Heart right ventricle (tissue), 16 donors: ENCODE measurements at regions not wholly inside any gene's neighbourhood (a gene's known extent, or its start where the extent isn't known, plus 50 kb on each side); places are given as distances from the start of the nearest gene placed in this dataset.

ENCODE experiments used
- ATAC-seq, 8 donors: fragments of 200-7000 bp; cut with Tn5 transposase; one replicate each; pipeline ENCODE4 v1.9.1; 2020; ENCODE audit warnings: mild to moderate bottlenecking in 8 of 8, moderate library complexity in 8 of 8, moderate number of reproducible peaks in 1 of 8
- DNase-seq, 2 donors: peaks; one replicate each; pipeline ENCODE4 v3.0.0-alpha.2; 2020
- H3K27ac ChIP-seq, 10 donors: fragments of 200-600 bp; sonication (generic) in 2 of 10; one replicate each; pipeline versions ENCODE4 v1.5.0 to v1.8.0; 2020 to 2022; ENCODE audit warnings: mild to moderate bottlenecking in 3 of 10
- H3K27me3 ChIP-seq, 7 donors: fragments of 200-600 bp; one replicate each; pipeline ENCODE4 v1.8.0; 2021 to 2022; ENCODE audit warnings: mild to moderate bottlenecking in 2 of 7
- H3K36me3 ChIP-seq, 9 donors: fragments of 200-600 bp; sonication (generic) in 1 of 9; one replicate each; pipeline versions ENCODE4 v1.5.0 to v1.8.0; 2020 to 2022; ENCODE audit warnings: mild to moderate bottlenecking in 2 of 9
- H3K4me1 ChIP-seq, 9 donors: fragments of 200-600 bp; sonication (generic) in 1 of 9; one replicate each; pipeline versions ENCODE4 v1.5.0 to v1.8.0; 2020 to 2022; ENCODE audit warnings: mild to moderate bottlenecking in 4 of 9
- H3K4me3 ChIP-seq, 10 donors: fragments of 200-600 bp; sonication (generic) in 2 of 10; one replicate each; pipeline versions ENCODE4 v1.5.0 to v1.8.0; 2020 to 2022; ENCODE audit warnings: mild to moderate bottlenecking in 7 of 10, moderate library complexity in 2 of 10
- H3K9me3 ChIP-seq, 11 donors: fragments of 200-600 bp in 10 of 11; sonication (generic) in 2 of 11; one replicate each; pipeline versions ENCODE4 v1.5.0 to v1.8.0; 2013 to 2022; ENCODE audit warnings: mild to moderate bottlenecking in 2 of 11, control low read depth in 1 of 11, moderate library complexity in 1 of 11
- WGBS, 2 donors: extraction: QIAGEN DNeasy Blood & Tissue Kit; methylation state at CpG; one replicate each; pipeline ENCODE4 v1.1.7; 2013; ENCODE audit warnings: inconsistent platforms in 1 of 2; 5-methylcytosine and 5-hydroxymethylcytosine counted together
- intact Hi-C, 10 donors: fragments of 100-400 bp; cut with DNase I; formaldehyde crosslinking; loops; one replicate each; pipeline versions ENCODE4 v1.11.1 to v1.14.2; 2022
- TF ChIP-seq, protein P1 (sequence below), 9 donors: fragments of 200-600 bp; sonication (generic) in 2 of 9; IDR thresholded peaks; one replicate each; pipeline versions ENCODE4 v1.5.0 to v1.8.0; 2021 to 2022; ENCODE audit warnings: antibody characterized with exemption in 9 of 9, mild to moderate bottlenecking in 5 of 9, moderate library complexity in 1 of 9
- donor health status: Arrhythmogenic right ventricular cardiomyopathy.
- donor health status: ischemic (EF 13 %, LVEDD 7.1; RV severe dilation, severe dysfunction).
- donor health status: healthy with polysubstance abuse.
- donor health status: DM: no; HTN: yes; CAD: no.
- donor health status: DM: no; HTN: no; CAD: no.
- donor health status: ischemic (EF 25% LVEDD 6.9; RV normal size, moderate dysfunction).
- donor health status: ischemic (EF 25% LVEDD 5.7; RV mildly dilated, moderate dysfunction).
- donor health status: healthy.
- donor health status: DM: yes; HTN: yes; CAD: no.
- donor health status: Ischemic cardiomyopathy.
- donor health status: ischemic (EF 35%, LVEDD 5.7; RV mildly dilated, moderate dysfunction).
- donor health status: nonischemic (EF 11% LVEDD 7.7; RV severe dilation, severe dysfunction).
- donor health status: DM: yes; HTN: yes; CAD: no.
- donor health status: PGD.
- donor health status: ischemic (EF 29% LVEDD 5.4; RV normal size, mild dysfunction).
- donor health status: nonischemic (EF 23%, LVEDD 6.1; RV moderate dilation, normal function).

DNA sequence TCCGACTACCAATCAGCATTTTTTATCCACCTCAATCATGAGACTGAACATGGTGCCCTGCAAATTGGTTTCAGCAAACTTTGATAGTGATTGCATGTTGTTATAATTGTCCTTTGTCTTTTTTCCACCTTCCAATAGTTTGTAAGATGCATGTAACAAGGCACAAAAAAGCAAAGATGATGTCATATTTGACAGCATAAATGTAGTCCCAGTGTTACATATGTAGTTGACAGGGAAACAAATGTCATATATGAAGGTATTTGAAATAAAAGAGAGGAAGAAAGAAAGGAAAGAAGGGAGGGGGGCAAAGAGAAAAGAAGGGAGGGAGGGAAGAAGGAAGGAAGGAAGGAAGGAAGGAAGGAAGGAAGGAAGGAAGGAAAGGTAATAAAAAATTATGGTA lies 441.7 kb upstream of the CPEB2 start:
- Histone ChIP-seq H3K9me3 (no peaks in the 10 kb centered on the region), H3K4me3 (no peak overlapping the region), H3K4me1 (no peaks in the 10 kb centered on the region), H3K27ac (no peak overlapping the region), H3K36me3 (no peaks in the 10 kb centered on the region), H3K27me3 (no peaks in the 10 kb centered on the region)
- ATAC-seq, result no peak
- intact Hi-C loops, result no loop called here
- 82 to 87% methylated on average over 1 of the region's 1 CpG for WGBS, 2 donors
- TF ChIP-seq, protein P1, sequence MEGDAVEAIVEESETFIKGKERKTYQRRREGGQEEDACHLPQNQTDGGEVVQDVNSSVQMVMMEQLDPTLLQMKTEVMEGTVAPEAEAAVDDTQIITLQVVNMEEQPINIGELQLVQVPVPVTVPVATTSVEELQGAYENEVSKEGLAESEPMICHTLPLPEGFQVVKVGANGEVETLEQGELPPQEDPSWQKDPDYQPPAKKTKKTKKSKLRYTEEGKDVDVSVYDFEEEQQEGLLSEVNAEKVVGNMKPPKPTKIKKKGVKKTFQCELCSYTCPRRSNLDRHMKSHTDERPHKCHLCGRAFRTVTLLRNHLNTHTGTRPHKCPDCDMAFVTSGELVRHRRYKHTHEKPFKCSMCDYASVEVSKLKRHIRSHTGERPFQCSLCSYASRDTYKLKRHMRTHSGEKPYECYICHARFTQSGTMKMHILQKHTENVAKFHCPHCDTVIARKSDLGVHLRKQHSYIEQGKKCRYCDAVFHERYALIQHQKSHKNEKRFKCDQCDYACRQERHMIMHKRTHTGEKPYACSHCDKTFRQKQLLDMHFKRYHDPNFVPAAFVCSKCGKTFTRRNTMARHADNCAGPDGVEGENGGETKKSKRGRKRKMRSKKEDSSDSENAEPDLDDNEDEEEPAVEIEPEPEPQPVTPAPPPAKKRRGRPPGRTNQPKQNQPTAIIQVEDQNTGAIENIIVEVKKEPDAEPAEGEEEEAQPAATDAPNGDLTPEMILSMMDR (IDR thresholded peaks at IDR 0.05), result no peak
- no peak for DNase-seq

DNA sequence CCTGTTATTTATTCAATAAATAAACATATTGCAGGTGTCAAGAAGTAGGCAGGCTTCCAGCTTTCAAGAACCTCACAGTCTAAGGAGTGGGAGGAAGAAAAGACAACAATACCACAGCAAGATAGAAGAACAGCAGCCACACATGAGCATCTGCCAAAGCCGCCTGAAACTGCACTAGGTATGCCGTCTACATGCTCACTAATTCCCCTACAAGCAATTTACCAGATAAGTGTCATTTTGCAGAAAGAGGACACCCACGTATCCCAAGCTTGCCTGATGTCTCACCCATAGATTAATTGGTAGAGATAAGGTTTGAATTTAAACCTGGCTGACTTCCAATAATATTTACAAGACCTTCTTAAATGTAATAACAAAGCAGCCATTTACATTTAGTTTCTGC lies 439.4 kb upstream of the CPEB2 start:
- DNase-seq (no peak), ATAC-seq (no peak)
- Histone ChIP-seq H3K4me1 (no peaks in the 10 kb centered on the region), H3K36me3 (no peaks in the 10 kb centered on the region), H3K27me3 (no peaks in the 10 kb centered on the region), H3K27ac (no peak overlapping the region), H3K9me3 (no peaks in the 10 kb centered on the region), H3K4me3 (no peak overlapping the region)
- TF ChIP-seq, protein P1 (IDR thresholded peaks at IDR 0.05), result no peak
- WGBS, 2 donors, result 61 to 69% methylated on average over 3 of the region's 3 CpGs
- intact Hi-C loops, result no loop called here

DNA sequence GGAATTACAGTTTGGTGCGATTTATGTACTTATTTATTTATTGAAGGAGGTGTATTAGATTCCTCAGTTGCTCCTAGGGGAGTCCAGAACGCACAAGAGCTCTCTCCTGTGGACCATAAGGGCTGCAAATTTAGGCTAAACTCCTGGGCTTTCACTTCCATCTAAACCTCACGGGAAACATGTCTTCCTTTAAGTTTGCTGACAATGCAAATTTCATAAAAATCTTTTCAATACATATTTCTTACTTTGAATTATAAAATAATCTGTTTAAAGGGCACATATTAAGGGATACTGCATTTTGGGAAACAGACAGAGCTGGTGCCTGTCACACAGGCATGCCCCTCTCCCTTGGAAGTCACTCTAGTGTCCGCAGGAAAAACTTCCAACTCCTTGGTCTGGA lies 438.0 kb upstream of the CPEB2 start:
- H3K4me3 ChIP-seq, result no peak overlapping the region
- TF ChIP-seq, protein P1 (IDR thresholded peaks at IDR 0.05), result no peak

DNA sequence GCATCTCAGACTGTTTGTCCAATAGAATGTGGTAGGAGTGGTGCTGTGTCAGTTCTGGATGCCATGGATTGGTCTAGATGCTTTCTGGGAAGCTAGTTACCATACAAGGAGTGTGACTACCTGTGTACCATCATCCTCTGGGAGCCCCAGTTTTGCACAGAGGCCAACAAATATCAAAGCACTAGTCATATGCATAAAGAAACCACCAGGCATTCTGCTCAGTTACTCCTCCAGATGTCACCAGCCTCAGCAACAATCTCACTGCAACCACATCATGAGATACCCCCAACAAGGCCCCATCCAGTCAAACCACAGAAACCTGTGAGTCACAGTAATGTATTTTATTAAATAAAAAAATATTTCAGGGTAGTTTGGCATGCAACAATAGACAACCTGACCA lies 435.8 kb upstream of the CPEB2 start:
- no peak overlapping the region for H3K27ac ChIP-seq
- peaks cover 0 to 6% (median 0%) of the 10 kb centered on the region in 9 donors for H3K4me1 ChIP-seq
- intact Hi-C loops, result no loop called here
- TF ChIP-seq, protein P1 (IDR thresholded peaks at IDR 0.05), result no peak
- ATAC-seq (no peak), DNase-seq (no peak)
- no peaks in the 10 kb centered on the region for H3K27me3 ChIP-seq
- no peak overlapping the region for H3K4me3 ChIP-seq
- H3K9me3 ChIP-seq, result no peaks in the 10 kb centered on the region
- no peaks in the 10 kb centered on the region for H3K36me3 ChIP-seq

More for the DNA sequence above, 438.0 kb upstream of the CPEB2 start:
- Histone ChIP-seq H3K27me3 (no peaks in the 10 kb centered on the region), H3K36me3 (no peaks in the 10 kb centered on the region), H3K9me3 (no peaks in the 10 kb centered on the region), H3K4me1 (peaks cover 0 to 6% (median 0%) of the 10 kb centered on the region in 9 donors), H3K27ac (no peak overlapping the region)
- no peak for ATAC-seq
- DNase-seq, result no peak
- intact Hi-C loops, result no loop called here
- 80 to 83% methylated on average over 4 of the region's 4 CpGs for WGBS, 2 donors

DNA sequence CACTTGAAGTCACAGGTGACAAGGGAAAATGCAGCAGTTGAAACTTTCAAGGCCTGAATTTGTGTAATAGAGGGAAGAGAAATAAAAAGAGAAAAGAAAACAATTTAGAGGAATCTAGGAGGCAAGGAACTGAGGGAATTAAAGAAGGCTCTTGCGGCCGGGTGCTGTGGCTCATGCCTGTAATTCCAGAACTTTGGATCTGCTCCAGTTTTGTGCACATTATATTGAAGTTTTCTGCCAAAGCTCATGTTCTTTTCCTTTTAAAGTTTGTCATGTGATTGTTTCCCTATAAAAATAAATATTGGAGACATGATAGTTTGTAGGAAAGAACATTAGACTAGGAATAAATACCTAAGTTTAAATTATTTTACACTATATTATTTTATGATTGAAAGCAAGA lies 433.9 kb upstream of the CPEB2 start:
- WGBS, 2 donors, result 13 to 37% methylated on average over 2 of the region's 2 CpGs
- ATAC-seq, result no peak
- H3K36me3 ChIP-seq, result no peaks in the 10 kb centered on the region

More for the DNA sequence above, 433.9 kb upstream of the CPEB2 start:
- no peak for DNase-seq
- no peak overlapping the region for H3K27ac ChIP-seq
- H3K9me3 ChIP-seq, result peaks cover 0 to 2% (median 0%) of the 10 kb centered on the region in 11 donors
- no peaks in the 10 kb centered on the region for H3K27me3 ChIP-seq
- H3K4me3 ChIP-seq, result no peak overlapping the region
- H3K4me1 ChIP-seq, result peaks cover 0 to 6% (median 0%) of the 10 kb centered on the region in 9 donors
- TF ChIP-seq, protein P1 (IDR thresholded peaks at IDR 0.05), result no peak
- intact Hi-C loops, result no loop called here
